ENCODE measurements at regions not wholly inside any gene's neighbourhood (a gene's known extent, or its start where the extent isn't known, plus 50 kb on each side); places are given as distances from the start of the nearest gene placed in this dataset.
"Not testable (repeated sequence)": the region's sequence is repeated elsewhere in the genome, so short reads cannot be mapped to it uniquely, and the experiment has no call there.

- DNase-seq (ENCODE audit: low read depth) = no peak
- TF ChIP-seq CTCF (IDR thresholded peaks at IDR 0.05; ENCODE audit: insufficient read depth, low read depth, low read length, missing control alignments) = no peak
- H3K4me3 ChIP-seq (ENCODE audit: low read depth, low read length) = no peak overlapping the region
These were observed 468.2 kb downstream of the XYLT1 start for GRCh38 chr16:17002565-17002964.

GRCh38 chr16:17005963-17006362, 464.8 kb downstream of the XYLT1 start:
- not testable (repeated sequence) for DNase-seq (ENCODE audit: low read depth); H3K4me3 ChIP-seq (ENCODE audit: low read depth, low read length)

GRCh38 chr16:17011712-17012111, 459.0 kb downstream of the XYLT1 start:
- H3K4me3 ChIP-seq (ENCODE audit: low read depth, low read length) = no peak overlapping the region
- no peak for DNase-seq (ENCODE audit: low read depth)
- no peak for TF ChIP-seq CTCF (IDR thresholded peaks at IDR 0.05; ENCODE audit: insufficient read depth, low read depth, low read length, missing control alignments)

GRCh38 chr16:17013038-17013437, 457.7 kb downstream of the XYLT1 start:
- TF ChIP-seq CTCF (IDR thresholded peaks at IDR 0.05; ENCODE audit: insufficient read depth, low read depth, low read length, missing control alignments) = no peak
- no peak for DNase-seq (ENCODE audit: low read depth)
- H3K4me3 ChIP-seq (ENCODE audit: low read depth, low read length) = peak overlapping the region; percentile 74; the same call in 1 of the 2 replicates

GRCh38 chr16:17014484-17015121, 456.2 kb downstream of the XYLT1 start:
- no peak overlapping the region for H3K4me3 ChIP-seq (ENCODE audit: low read depth, low read length)
- no peak for TF ChIP-seq CTCF (IDR thresholded peaks at IDR 0.05; ENCODE audit: insufficient read depth, low read depth, low read length, missing control alignments)
- DNase-seq (ENCODE audit: low read depth) = no peak

- no peak overlapping the region for H3K4me3 ChIP-seq (ENCODE audit: low read depth, low read length)
- TF ChIP-seq CTCF (IDR thresholded peaks at IDR 0.05; ENCODE audit: insufficient read depth, low read depth, low read length, missing control alignments) = no peak
- DNase-seq (ENCODE audit: low read depth) = no peak
These were observed 455.1 kb downstream of the XYLT1 start for GRCh38 chr16:17015702-17016101.

- no peak overlapping the region for H3K4me3 ChIP-seq (ENCODE audit: low read depth, low read length)
- no peak for DNase-seq (ENCODE audit: low read depth)
- TF ChIP-seq CTCF (IDR thresholded peaks at IDR 0.05; ENCODE audit: insufficient read depth, low read depth, low read length, missing control alignments) = no peak
These were observed 453.3 kb downstream of the XYLT1 start for GRCh38 chr16:17017442-17017841.

All from GM12865 (cell line).